ENCODE measurements at regions not wholly inside any gene's neighbourhood (a gene's known extent, or its start where the extent isn't known, plus 50 kb on each side); places are given as distances from the start of the nearest gene placed in this dataset.

GRCh38 chr9:115615000-115615401 lies 497.0 kb upstream of the TNC start:
- DNase-seq (ENCODE audit: low read depth in 3 of 3), result no peak

- no peak for DNase-seq (ENCODE audit: low read depth in 3 of 3)
These were observed 498.1 kb upstream of the TNC start for GRCh38 chr9:115615821-115616665.

- no peak for DNase-seq (ENCODE audit: low read depth in 3 of 3)
These were observed 498.8 kb upstream of the TNC start for GRCh38 chr9:115616666-115617239.

GRCh38 chr9:115625251-115625650 lies 507.3 kb upstream of the TNC start:
- DNase-seq (ENCODE audit: low read depth in 3 of 3), result no peak

DNA sequence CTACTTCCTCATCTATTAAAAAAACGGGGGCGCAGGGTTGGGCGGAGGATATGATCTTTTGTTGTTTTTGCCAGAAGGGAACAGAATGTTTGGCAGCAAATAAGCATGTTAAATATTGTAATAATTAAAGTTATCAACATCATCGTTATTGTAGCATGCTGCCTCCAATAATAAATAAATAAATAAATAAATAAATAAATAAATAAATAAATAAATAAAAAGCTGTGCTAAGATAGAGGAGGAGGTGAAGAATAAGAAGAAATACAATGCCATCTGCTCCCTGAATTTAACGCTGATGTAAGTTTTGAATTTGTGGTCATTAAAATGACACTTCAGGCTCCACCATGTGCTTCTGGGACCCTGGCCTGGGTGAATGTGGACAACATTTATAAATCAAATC lies 508.0 kb upstream of the TNC start:
- no peak for DNase-seq (ENCODE audit: low read depth in 3 of 3)

GRCh38 chr9:115627511-115627910 lies 509.6 kb upstream of the TNC start:
- no peak for DNase-seq (ENCODE audit: low read depth in 3 of 3)

GRCh38 chr9:115628426-115628825 lies 510.5 kb upstream of the TNC start:
- no peak for DNase-seq (ENCODE audit: low read depth in 3 of 3)

DNA sequence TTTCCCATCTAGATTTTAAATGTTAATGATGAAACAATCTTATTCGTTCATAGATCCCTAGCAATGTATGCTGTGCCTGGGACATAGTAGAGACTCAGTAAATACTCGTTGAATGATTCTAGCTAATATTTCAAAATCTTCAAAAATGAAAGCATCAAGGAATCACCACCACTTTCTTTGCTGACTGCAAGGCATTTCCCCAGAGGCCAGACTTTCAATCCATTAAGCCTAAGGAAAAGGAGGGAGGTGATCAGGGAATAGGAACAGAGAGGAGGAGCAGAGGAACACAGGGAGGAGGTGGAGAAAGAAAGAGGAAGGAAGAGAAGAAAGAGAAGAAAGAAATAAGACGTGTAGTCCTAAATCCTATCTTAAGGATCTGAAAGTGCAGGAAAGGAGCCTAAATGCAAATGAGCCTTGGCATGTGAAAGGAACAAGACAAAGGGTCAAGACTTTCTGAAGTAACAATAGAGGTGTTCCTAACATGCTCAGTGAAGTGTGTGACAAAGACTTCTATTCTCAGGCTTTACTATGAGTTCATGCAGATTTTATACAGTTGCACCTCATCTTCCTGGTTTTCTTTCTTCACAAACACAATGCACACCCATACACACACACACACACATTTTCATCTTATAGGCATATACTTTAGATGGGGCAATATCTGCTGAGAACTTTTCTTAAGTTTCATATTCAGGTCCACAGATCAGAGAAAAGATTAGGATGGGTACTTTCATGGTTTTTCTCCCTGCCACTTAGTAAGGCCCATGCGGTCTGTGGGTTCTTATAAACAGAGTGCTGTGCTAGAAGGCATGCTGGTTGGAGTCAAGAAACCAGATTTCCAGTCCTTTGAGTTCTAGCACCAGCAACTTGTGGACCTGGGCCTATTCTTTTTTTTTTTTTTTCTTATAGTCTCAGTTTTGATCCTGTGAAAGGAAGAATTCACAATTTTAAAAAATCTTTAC lies 512.2 kb upstream of the TNC start:
- no peak for DNase-seq (ENCODE audit: low read depth in 3 of 3)

DNA sequence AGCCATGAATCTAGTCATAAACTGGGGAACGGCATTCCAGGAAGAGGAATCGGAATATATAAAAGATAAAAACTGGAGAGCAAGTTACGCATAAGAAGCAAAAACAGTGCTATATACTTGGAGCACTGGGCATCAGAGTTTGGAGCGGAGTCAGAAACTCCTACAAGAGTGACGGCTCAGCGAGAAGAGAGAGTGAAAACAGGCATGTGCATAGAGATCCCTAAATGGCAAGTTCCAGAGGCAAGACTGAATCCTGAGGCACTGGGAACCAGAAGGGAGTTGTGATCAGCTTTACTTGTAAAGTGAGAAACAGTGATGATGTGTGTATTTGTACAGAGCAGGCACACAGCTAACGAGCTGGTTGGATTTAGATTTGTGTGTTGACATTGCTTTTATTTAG lies 514.4 kb upstream of the TNC start:
- no peak for DNase-seq (ENCODE audit: low read depth in 3 of 3)

GRCh38 chr9:115633104-115633503 lies 515.1 kb upstream of the TNC start:
- DNase-seq (ENCODE audit: low read depth in 3 of 3), result no peak

DNA sequence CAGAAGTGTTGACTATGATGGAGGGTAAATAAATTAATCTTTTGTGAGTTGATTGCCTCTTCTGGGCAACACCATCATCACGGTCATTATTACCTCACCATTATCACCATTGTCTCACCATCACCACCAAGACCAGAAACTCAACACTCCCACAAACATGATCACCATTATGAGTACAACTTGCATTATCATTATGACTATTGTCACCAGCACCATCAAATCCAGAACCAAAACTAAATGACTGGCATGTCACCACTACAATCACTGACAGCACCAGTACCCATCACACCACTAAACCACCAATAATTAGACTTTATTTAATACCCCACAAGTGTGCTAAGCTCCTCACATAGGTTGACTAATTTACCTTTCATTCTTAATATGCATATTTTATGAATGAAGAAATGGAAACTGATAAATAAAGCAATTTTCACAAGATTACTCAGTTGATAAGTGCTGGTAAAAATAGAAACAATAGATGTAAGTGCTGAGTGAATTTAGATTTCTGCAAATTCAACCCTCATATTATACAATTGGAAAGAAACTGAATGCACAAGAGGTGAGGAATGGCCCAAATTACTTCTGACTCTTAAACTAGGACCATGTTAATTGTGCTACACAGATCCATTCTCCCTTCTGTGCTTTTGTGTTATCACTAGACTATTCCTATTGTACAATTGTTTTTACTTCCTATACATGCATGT lies 517.8 kb upstream of the PAPPA start:
- no peak for DNase-seq (ENCODE audit: low read depth in 3 of 3)

DNA sequence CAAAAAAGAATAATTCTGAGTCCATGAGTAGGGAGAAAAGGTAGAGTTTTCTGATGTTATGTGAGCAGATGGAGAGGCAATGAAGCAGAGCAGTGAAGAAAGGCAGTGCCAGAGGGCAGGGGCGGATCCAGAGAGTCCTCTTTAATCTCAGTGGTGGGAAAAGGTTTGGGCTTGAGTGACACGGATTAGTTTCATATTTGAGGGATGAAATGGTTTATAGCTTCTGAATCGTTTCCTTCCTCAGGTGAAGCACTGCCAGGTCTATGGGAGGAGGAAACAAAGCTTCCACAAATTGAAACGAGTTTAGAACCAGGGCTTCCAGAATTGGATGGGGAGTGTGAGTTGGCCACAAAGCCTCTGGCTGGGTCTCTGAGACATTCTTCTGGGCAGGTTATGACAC lies 517.0 kb upstream of the PAPPA start:
- no peak for DNase-seq (ENCODE audit: low read depth in 3 of 3)

DNA sequence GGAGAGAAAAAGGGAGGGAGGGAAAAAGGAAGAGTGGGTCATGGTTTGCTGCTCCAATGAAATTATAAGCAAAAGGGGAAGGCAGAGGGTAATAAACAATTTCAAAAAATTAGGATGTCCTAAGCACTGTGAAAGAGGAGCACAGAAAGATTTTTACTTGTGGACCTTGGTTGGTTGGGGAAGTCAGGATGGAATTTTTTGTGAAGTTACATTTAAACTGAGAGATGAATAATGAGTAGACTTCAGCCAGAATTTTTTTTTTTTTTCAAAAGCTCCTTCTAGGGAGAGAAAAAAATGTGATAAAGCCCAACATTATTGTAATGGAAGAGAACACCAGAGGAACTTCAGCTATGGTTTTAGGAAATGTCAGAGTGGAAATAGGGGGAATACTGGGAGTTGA lies 515.9 kb upstream of the PAPPA start:
- no peak for DNase-seq (ENCODE audit: low read depth in 3 of 3)

DNA sequence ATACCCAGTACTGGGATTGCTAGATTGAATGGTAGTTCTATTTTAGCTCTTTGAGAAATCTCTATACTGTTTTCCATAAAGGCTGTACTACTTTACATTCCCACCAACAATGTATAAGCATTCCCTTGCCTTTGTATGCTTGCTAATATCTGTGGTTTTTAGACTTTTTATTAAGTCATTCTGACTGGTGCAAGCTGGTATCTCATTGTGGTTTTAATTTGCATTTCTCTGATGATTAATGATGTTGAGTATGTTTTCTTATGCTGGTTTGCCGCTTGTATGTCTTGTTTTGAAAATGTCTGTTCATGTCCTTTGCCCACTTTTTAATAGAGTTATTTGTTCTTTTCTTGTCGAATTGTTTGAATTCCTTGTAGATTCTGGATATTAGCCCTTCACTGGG lies 512.7 kb upstream of the PAPPA start:
- DNase-seq (ENCODE audit: low read depth in 3 of 3), result no peak

DNA sequence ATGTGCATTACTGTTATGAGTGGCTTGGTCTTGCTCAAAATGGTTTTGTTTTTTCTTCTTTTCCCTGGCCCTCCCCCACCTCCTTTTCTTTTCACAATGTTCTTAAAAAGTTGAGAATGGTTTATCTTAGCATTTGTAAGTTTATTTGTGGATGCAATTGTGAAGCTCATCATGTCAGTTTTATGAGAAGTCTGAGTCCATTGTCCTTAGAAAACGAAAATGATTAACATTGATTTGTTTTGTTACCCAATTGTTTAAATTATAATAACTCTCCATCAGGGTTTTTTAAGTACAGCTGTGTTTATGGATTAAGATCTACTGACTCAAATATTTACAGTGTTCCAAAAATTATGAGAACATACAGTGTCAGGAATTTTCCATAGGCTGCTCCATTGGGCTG lies 511.3 kb upstream of the PAPPA start:
- no peak for DNase-seq (ENCODE audit: low read depth in 3 of 3)

GRCh38 chr9:115643948-115644727 lies 509.5 kb upstream of the PAPPA start:
- DNase-seq (ENCODE audit: low read depth in 3 of 3), result no peak

GRCh38 chr9:115649991-115650472 lies 503.6 kb upstream of the PAPPA start:
- no peak for DNase-seq (ENCODE audit: low read depth in 3 of 3)

DNA sequence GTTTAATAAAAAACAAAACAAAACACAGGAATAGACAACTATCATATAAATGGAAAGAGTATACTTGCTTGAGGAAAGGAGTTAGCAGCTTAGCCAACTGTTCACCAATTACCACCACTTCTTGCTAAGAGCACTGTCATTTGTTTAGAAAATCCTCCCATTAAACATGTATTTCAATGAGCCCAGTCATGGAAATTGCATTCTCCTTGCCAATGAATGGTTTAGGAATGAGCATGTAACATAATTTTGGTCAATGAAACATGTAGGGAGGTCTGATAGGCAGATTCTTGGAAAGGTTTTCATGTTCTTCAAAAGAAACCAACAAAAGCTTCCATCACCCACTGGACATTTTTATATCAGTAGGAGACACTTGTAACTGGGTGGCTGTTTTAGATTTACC lies 502.8 kb upstream of the PAPPA start:
- DNase-seq (ENCODE audit: low read depth in 3 of 3), result no peak

GRCh38 chr9:115651461-115651860 lies 502.1 kb upstream of the PAPPA start:
- no peak for DNase-seq (ENCODE audit: low read depth in 3 of 3)

- DNase-seq (ENCODE audit: low read depth in 3 of 3), result no peak
These were observed 500.4 kb upstream of the PAPPA start for GRCh38 chr9:115653171-115653606.

GRCh38 chr9:115657695-115658094 lies 495.9 kb upstream of the PAPPA start:
- no peak for DNase-seq (ENCODE audit: low read depth in 3 of 3)
